Sigmoid colon (tissue), 6 donors: ENCODE measurements at regions not wholly inside any gene's neighbourhood (a gene's known extent, or its start where the extent isn't known, plus 50 kb on each side); places are given as distances from the start of the nearest gene placed in this dataset.

ENCODE experiments used
- DNase-seq: peaks from one replicate; pipeline ENCODE4 v3.0.0-alpha.2; 2019
- H3K27ac ChIP-seq, 4 donors: fragments of 200-600 bp; sonication (generic); one replicate each; pipeline ENCODE4 v1.5.1; 2016 to 2019; ENCODE audit warnings: mild to moderate bottlenecking in 1 of 4
- H3K27me3 ChIP-seq, 3 donors: fragments of 200-600 bp; sonication (generic); one replicate each; pipeline ENCODE4 v1.5.1; 2019; ENCODE audit warnings: mild to moderate bottlenecking in 1 of 3
- H3K36me3 ChIP-seq, 4 donors: fragments of 200-600 bp; sonication (generic); one replicate each; pipeline ENCODE4 v1.5.1; 2016 to 2019
- H3K4me1 ChIP-seq, 4 donors: fragments of 200-600 bp; sonication (generic); one replicate each; pipeline ENCODE4 v1.5.1; 2017 to 2019
- H3K4me3 ChIP-seq, 4 donors: fragments of 200-600 bp; sonication (generic); one replicate each; pipeline ENCODE4 v1.5.1; 2017 to 2019; ENCODE audit warnings: mild to moderate bottlenecking in 2 of 4, moderate library complexity in 1 of 4
- H3K9me3 ChIP-seq, 4 donors: fragments of 200-600 bp in 3 of 4; sonication (generic) in 3 of 4; one replicate each; pipeline versions ENCODE4 v1.5.1 to v1.6.1; 2013 to 2019
- EP300 ChIP-seq, 4 donors: sonication (generic); formaldehyde crosslinking; IDR thresholded peaks; one replicate each; pipeline ENCODE4 v1.6.1; 2017; ENCODE audit warnings: antibody characterized with exemption in 4 of 4
- POLR2A ChIP-seq, 2 donors: fragments of 450-650 bp; IDR thresholded peaks; one replicate each; pipeline ENCODE4 v1.6.1; 2016; ENCODE audit warnings: antibody characterized with exemption in 2 of 2, mild to moderate bottlenecking in 2 of 2, moderate library complexity in 2 of 2
- POLR2AphosphoS5 ChIP-seq, 4 donors: sonication (generic); formaldehyde crosslinking; IDR thresholded peaks; one replicate each; pipeline ENCODE4 v1.6.1; 2017; ENCODE audit warnings: antibody characterized with exemption in 4 of 4
- WGBS, 2 donors: extraction: QIAGEN DNeasy Blood & Tissue Kit; methylation state at CpG; one replicate each; pipeline ENCODE4 v1.1.7; 2013; 5-methylcytosine and 5-hydroxymethylcytosine counted together
- intact Hi-C: fragments of 100-400 bp; cut with DNase I; formaldehyde crosslinking; loops from one replicate; pipeline ENCODE4 v1.15.1; 2023
- TF ChIP-seq, protein P1 (sequence below), 4 experiments: fragments of 450-650 bp in 3 of 4; fragments of 200-600 bp in 1 of 4; IDR thresholded peaks; one replicate each; pipeline ENCODE4 v1.5.1; 2016 to 2019; ENCODE audit warnings: antibody characterized with exemption in 4 of 4, mild to moderate bottlenecking in 3 of 4, moderate library complexity in 2 of 4
- donor health status: healthy with polysubstance abuse.
- donor health status: healthy.

DNA sequence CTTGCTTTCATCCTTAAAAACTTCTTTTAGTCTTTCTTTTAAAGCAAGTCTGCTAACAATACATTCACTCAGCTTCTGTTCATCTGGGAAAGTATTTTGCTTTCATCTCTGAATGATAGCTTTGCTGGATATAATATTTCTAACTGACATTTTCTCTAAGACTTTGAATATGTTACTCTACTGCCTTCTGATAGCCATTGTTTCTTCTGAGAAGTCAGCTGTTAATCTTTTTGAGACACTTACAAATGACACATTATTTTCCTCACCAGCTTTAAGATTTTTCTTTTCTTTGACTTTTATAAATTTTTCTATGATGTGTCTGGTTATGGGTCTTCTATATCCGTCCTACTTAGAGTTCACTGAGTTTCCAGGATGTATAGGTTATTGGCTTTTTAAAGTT lies 643.1 kb downstream of the KCNA4 start:
- 67 to 74% methylated on average over 1 of the region's 1 CpG for WGBS, 2 donors
- TF ChIP-seq, protein P1, sequence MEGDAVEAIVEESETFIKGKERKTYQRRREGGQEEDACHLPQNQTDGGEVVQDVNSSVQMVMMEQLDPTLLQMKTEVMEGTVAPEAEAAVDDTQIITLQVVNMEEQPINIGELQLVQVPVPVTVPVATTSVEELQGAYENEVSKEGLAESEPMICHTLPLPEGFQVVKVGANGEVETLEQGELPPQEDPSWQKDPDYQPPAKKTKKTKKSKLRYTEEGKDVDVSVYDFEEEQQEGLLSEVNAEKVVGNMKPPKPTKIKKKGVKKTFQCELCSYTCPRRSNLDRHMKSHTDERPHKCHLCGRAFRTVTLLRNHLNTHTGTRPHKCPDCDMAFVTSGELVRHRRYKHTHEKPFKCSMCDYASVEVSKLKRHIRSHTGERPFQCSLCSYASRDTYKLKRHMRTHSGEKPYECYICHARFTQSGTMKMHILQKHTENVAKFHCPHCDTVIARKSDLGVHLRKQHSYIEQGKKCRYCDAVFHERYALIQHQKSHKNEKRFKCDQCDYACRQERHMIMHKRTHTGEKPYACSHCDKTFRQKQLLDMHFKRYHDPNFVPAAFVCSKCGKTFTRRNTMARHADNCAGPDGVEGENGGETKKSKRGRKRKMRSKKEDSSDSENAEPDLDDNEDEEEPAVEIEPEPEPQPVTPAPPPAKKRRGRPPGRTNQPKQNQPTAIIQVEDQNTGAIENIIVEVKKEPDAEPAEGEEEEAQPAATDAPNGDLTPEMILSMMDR (IDR thresholded peaks at IDR 0.05) = no peak
- no peak for TF ChIP-seq POLR2AphosphoS5 (IDR thresholded peaks at IDR 0.05)
- TF ChIP-seq POLR2A (IDR thresholded peaks at IDR 0.05) = no peak
- no peak for TF ChIP-seq EP300 (IDR thresholded peaks at IDR 0.05)
- Histone ChIP-seq H3K27me3 (no peaks in the 10 kb centered on the region), H3K9me3 (peaks cover 0 to 6% (median 0%) of the 10 kb centered on the region in 4 donors), H3K27ac (no peak overlapping the region), H3K4me3 (no peak overlapping the region), H3K4me1 (no peaks in the 10 kb centered on the region), H3K36me3 (no peaks in the 10 kb centered on the region)
- intact Hi-C loops = no loop called here
- no peak for DNase-seq

DNA sequence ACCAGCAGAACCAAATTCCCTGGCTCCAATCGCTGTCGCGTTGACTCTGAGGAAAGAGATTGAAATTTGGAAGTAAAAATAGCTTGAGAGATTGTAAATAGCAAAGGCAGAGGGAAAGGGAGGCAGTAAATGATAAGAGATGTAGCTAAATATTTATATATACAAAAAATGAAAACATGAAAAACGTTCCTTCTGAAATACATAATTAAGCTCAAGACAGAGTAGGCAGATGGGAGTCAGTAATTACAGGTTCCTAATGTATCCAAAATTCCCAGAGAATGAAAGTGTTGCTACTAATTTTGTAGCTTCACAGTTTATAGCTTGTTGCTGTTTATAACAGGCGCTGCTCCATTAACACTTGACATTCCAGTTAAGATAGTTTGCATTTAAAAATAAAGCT lies 648.7 kb downstream of the KCNA4 start:
- DNase-seq = no peak
- Histone ChIP-seq H3K36me3 (no peaks in the 10 kb centered on the region), H3K4me1 (no peaks in the 10 kb centered on the region), H3K9me3 (peaks cover 0 to 2% (median 0%) of the 10 kb centered on the region in 4 donors), H3K4me3 (no peak overlapping the region), H3K27ac (no peak overlapping the region), H3K27me3 (no peaks in the 10 kb centered on the region)
- TF ChIP-seq EP300 (IDR thresholded peaks at IDR 0.05) = no peak
- no peak for TF ChIP-seq POLR2A (IDR thresholded peaks at IDR 0.05)
- TF ChIP-seq, protein P1 (IDR thresholded peaks at IDR 0.05) = no peak
- TF ChIP-seq POLR2AphosphoS5 (IDR thresholded peaks at IDR 0.05) = no peak
- WGBS, 2 donors = 39 to 57% methylated on average over 5 of the region's 5 CpGs
- intact Hi-C loops = no loop called here

DNA sequence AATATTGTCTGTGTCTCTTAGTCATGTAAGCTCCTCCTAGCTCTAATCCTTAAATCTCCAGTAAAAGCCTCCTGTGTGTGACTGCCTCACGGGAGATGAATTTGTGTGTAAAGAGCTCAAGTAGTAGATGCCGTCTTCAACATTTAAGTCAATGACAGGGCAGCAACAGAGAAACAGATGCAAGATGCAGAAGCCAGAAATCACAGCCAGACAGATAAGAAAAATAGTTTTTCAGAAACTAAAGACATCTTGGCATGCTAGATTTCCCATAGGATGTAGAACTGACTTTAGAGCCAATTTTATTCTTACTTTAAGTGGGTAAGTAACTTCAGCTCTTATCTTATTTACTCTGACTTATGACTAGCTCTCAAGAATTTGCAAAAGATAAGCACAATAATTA lies 652.8 kb downstream of the KCNA4 start:
- TF ChIP-seq POLR2AphosphoS5 (IDR thresholded peaks at IDR 0.05) (no peak), EP300 (IDR thresholded peaks at IDR 0.05) (no peak), POLR2A (IDR thresholded peaks at IDR 0.05) (no peak)
- TF ChIP-seq, protein P1 (IDR thresholded peaks at IDR 0.05) = no peak
- WGBS, 2 donors = 83 to 85% methylated on average over 2 of the region's 2 CpGs
- Histone ChIP-seq H3K4me1 (no peaks in the 10 kb centered on the region), H3K27ac (no peak overlapping the region), H3K27me3 (no peaks in the 10 kb centered on the region), H3K9me3 (no peaks in the 10 kb centered on the region), H3K4me3 (no peak overlapping the region), H3K36me3 (no peaks in the 10 kb centered on the region)
- intact Hi-C loops = no loop called here
- DNase-seq = no peak

DNA sequence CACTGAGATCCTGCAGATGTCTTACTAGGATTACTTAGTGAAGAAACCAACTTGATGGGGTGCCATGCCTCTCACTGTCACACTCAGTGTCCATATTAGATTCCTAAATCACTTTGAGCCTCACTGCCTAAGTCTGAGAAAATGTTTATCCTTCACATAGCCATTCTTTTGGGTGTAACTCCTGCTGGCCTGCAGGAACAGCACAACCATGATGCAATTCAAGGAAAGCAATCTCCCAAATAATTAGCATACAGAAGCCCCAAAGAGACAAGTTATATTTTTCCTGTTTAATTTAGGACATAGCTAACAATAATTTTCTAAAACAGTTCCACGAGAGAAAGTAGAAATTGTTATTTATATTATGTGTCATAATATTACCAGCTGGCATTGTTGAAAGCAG lies 655.5 kb downstream of the KCNA4 start:
- WGBS, 2 donors = 77 to 80% methylated on average over 1 of the region's 1 CpG
- H3K36me3 ChIP-seq = no peaks in the 10 kb centered on the region
- no peak for TF ChIP-seq POLR2A (IDR thresholded peaks at IDR 0.05)
- TF ChIP-seq POLR2AphosphoS5 (IDR thresholded peaks at IDR 0.05) = no peak
- no peak for TF ChIP-seq EP300 (IDR thresholded peaks at IDR 0.05)
- TF ChIP-seq, protein P1 (IDR thresholded peaks at IDR 0.05) = no peak
- no peak overlapping the region for H3K27ac ChIP-seq
- no peak for DNase-seq
- H3K27me3 ChIP-seq = no peaks in the 10 kb centered on the region
- intact Hi-C loops = no loop called here
- no peaks in the 10 kb centered on the region for H3K4me1 ChIP-seq
- H3K9me3 ChIP-seq = no peaks in the 10 kb centered on the region
- no peak overlapping the region for H3K4me3 ChIP-seq

DNA sequence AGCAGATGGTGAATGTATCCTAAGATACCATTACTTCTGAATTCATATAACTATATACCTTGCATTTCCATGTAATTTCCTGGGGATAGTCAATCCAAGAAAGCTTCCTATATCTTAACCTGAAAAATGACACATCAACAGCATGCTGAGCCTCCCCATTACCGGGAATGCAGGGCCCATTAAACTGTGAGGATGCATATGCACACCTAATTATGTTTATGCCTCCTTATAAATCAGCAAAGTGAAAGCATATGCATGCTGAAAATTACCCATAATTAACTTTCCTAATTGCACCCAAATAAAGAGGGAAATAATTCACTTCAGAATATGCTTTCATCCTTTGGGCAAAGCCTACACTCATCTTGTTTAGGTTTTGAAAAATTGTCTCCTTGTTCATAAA lies 663.0 kb downstream of the KCNA4 start:
- no peaks in the 10 kb centered on the region for H3K9me3 ChIP-seq
- H3K27me3 ChIP-seq = no peaks in the 10 kb centered on the region
- WGBS, 2 donors = 54 to 71% methylated on average over 1 of the region's 1 CpG
- no peaks in the 10 kb centered on the region for H3K36me3 ChIP-seq
- TF ChIP-seq POLR2AphosphoS5 (IDR thresholded peaks at IDR 0.05) = no peak
- no peak for TF ChIP-seq EP300 (IDR thresholded peaks at IDR 0.05)
- TF ChIP-seq POLR2A (IDR thresholded peaks at IDR 0.05) = no peak
- TF ChIP-seq, protein P1 (IDR thresholded peaks at IDR 0.05) = no peak
- H3K4me3 ChIP-seq = no peak overlapping the region
- no peaks in the 10 kb centered on the region for H3K4me1 ChIP-seq
- intact Hi-C loops = no loop called here
- H3K27ac ChIP-seq = no peak overlapping the region
- DNase-seq = no peak
